IMR-90 (cell line): ENCODE measurements at regions not wholly inside any gene's neighbourhood (a gene's known extent, or its start where the extent isn't known, plus 50 kb on each side); places are given as distances from the start of the nearest gene placed in this dataset.

Experiments
- BHLHE40 ChIP-seq: fragments of 150-350 bp; IDR thresholded peaks from 2 replicates; pipeline ENCODE4 v1.6.1; 2016; ENCODE audit warnings: mild to moderate bottlenecking, low read depth, low read length
- CEBPB ChIP-seq: IDR thresholded peaks from 2 replicates; pipeline ENCODE4 v1.6.1; 2012; ENCODE audit warnings: low read depth, low read length, improper control_type of control experiment
- CHD1 ChIP-seq: IDR thresholded peaks from 2 replicates; pipeline ENCODE4 v1.6.1; 2012; ENCODE audit warnings: low read depth, low read length, improper control_type of control experiment
- CTCF ChIP-seq: conservative IDR thresholded peaks from 2 replicates; pipeline ENCODE4 v1.5.1; 2012; ENCODE audit warnings: mild to moderate bottlenecking, low read depth, low read length, improper control_type of control experiment
- MAFK ChIP-seq: IDR thresholded peaks from 2 replicates; pipeline ENCODE4 v1.6.1; 2012; ENCODE audit warnings: low read depth, low read length, improper control_type of control experiment
- MAZ ChIP-seq: IDR thresholded peaks from 2 replicates; pipeline ENCODE4 v1.6.1; 2012; ENCODE audit warnings: low read depth, mild to moderate bottlenecking, low read length, improper control_type of control experiment, moderate library complexity, borderline replicate concordance
- MXI1 ChIP-seq: IDR thresholded peaks from 2 replicates; pipeline ENCODE4 v1.6.1; 2012; ENCODE audit warnings: low read depth, mild to moderate bottlenecking, low read length, moderate library complexity, borderline replicate concordance
- NFE2L2 ChIP-seq: fragments of 150-350 bp; IDR thresholded peaks from 2 replicates; pipeline ENCODE4 v1.6.1; 2016; ENCODE audit warnings: low read depth, mild to moderate bottlenecking, low read length
- POLR2A ChIP-seq: IDR thresholded peaks from 2 replicates; pipeline ENCODE4 v1.6.1; 2012; ENCODE audit warnings: mild to moderate bottlenecking, low read depth, low read length
- RAD21 ChIP-seq: IDR thresholded peaks from 2 replicates; pipeline ENCODE4 v1.6.1; 2012; ENCODE audit warnings: low read length, improper control_type of control experiment
- RCOR1 ChIP-seq: IDR thresholded peaks from 2 replicates; pipeline ENCODE4 v1.6.1; 2012; ENCODE audit warnings: mild to moderate bottlenecking, low read length, improper control_type of control experiment; ENCODE audit not compliant: insufficient replicate concordance
- RFX5 ChIP-seq: IDR thresholded peaks from 2 replicates; pipeline ENCODE4 v1.8.0; 2012; ENCODE audit warnings: low read depth, mild to moderate bottlenecking, low read length, moderate library complexity
- SMC3 ChIP-seq: fragments of 150-350 bp; IDR thresholded peaks from 2 replicates; pipeline ENCODE4 v1.6.1; 2016; ENCODE audit warnings: low read depth, mild to moderate bottlenecking, antibody characterized with exemption, low read length, moderate library complexity
- USF2 ChIP-seq: fragments of 150-350 bp; IDR thresholded peaks from 2 replicates; pipeline ENCODE4 v1.6.1; 2017; ENCODE audit warnings: mild to moderate bottlenecking, antibody characterized with exemption, low read length, low read depth

- TF ChIP-seq RCOR1 (no peak), CTCF (no peak), MAFK (no peak), CHD1 (no peak), USF2 (no peak), RAD21 (no peak), RFX5 (no peak), SMC3 (no peak), POLR2A (no peak), BHLHE40 (no peak), MXI1 (no peak), MAZ (no peak), NFE2L2 (no peak), CEBPB (no peak)
These were observed 337.1 kb upstream of the ZMIZ1 start for GRCh38 chr10:78731675-78732074.
